AG04450 (cell line): ENCODE measurements at regions not wholly inside any gene's neighbourhood (a gene's known extent, or its start where the extent isn't known, plus 50 kb on each side); places are given as distances from the start of the nearest gene placed in this dataset.

Experiments
- CTCF ChIA-PET: fragments of 300-600, 350-600 bp; formaldehyde crosslinking; extraction: SDS; loops from one replicate; lab custom pipeline; 2022; ENCODE audit warnings: antibody characterized with exemption, inconsistent platforms; lab: Charles Lee
- POLR2A ChIA-PET: fragments of 350-600 bp; formaldehyde crosslinking; extraction: SDS; loops from one replicate; lab custom pipeline; 2021; ENCODE audit warnings: antibody characterized with exemption, inconsistent platforms; lab: Yijun Ruan, JAX
- DNase-seq: peaks from one replicate; pipeline ENCODE4 v3.0.0-alpha.2; 2011; ENCODE audit warnings: low read depth, low spot score
- H3K27ac ChIP-seq: one replicate; pipeline ENCODE4 v1.5.1; 2012; ENCODE audit warnings: low read depth, low read length, control low read depth
- H3K27me3 ChIP-seq: one replicate; pipeline ENCODE4 v1.6.0; 2012; ENCODE audit warnings: low read length; ENCODE audit not compliant: control insufficient read depth, insufficient read depth
- H3K4me3 ChIP-seq: 2 replicates; pipeline ENCODE4 v1.5.1; 2011; ENCODE audit warnings: mild to moderate bottlenecking, low read depth, low read length, control low read depth
- H3K9me3 ChIP-seq: 2 replicates; pipeline ENCODE4 v1.5.1; 2012; ENCODE audit warnings: low read length; ENCODE audit not compliant: control insufficient read depth, insufficient read depth
- TF ChIP-seq, protein P1 (sequence below): IDR thresholded peaks from 2 replicates; pipeline ENCODE4 v1.5.1; 2011; ENCODE audit warnings: low read depth, low read length, control low read depth, inconsistent platforms

DNA sequence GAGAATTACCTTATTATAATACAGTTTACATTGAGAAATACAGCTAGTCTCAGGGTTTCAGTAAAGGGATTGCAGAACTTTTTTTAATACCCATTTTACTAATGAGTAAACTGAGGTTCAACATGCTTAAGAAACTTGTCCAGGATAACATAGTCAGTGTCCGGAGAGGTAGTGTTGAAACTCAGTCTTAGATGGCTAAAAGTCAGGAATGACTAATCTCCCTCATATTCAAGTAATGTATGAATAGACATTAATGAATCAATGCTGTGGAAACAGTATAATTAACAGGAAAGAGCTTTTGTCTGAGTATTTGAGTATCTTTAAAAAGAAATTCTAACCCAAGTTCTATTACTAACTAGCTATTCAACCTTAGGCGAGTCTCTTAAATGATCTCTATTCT, 397.6 kb downstream of the PLA2G4A start:
- Histone ChIP-seq H3K27me3 (no peaks in the 10 kb centered on the region), H3K9me3 (no peaks in the 10 kb centered on the region), H3K27ac (no peak overlapping the region), H3K4me3 (no peak overlapping the region)
- ChIA-PET POLR2A (no interaction called here), CTCF (interaction anchor here (1.2 kb wide), 1 partner anchor 1556 kb away, joined by 5 read pairs; no protein-coding TSS in a partner anchor)
- TF ChIP-seq, protein P1, sequence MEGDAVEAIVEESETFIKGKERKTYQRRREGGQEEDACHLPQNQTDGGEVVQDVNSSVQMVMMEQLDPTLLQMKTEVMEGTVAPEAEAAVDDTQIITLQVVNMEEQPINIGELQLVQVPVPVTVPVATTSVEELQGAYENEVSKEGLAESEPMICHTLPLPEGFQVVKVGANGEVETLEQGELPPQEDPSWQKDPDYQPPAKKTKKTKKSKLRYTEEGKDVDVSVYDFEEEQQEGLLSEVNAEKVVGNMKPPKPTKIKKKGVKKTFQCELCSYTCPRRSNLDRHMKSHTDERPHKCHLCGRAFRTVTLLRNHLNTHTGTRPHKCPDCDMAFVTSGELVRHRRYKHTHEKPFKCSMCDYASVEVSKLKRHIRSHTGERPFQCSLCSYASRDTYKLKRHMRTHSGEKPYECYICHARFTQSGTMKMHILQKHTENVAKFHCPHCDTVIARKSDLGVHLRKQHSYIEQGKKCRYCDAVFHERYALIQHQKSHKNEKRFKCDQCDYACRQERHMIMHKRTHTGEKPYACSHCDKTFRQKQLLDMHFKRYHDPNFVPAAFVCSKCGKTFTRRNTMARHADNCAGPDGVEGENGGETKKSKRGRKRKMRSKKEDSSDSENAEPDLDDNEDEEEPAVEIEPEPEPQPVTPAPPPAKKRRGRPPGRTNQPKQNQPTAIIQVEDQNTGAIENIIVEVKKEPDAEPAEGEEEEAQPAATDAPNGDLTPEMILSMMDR = no peak
- no peak for DNase-seq

DNA sequence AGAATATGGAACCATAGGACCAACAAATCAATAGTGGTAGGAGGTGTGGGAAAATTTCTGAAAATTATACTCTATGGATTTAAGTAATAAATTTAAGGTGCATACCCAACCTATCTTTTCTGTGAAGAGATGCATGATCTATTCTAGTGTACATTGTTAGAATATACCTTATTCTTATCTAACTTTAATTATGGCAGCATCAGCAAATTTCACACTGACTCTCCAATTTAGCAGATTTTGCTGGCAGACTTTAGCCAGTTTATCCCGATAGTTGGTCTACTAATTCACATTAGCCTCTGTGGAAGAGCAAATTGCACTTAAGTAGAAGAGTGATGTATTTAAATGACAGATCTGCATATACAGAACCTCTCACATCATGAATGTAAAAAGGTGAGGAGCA, 400.0 kb downstream of the PLA2G4A start:
- H3K27me3 ChIP-seq = no peaks in the 10 kb centered on the region
- no peaks in the 10 kb centered on the region for H3K9me3 ChIP-seq
- H3K4me3 ChIP-seq = no peak overlapping the region
- POLR2A ChIA-PET = no interaction called here
- H3K27ac ChIP-seq = no peak overlapping the region
- no peak for DNase-seq
- CTCF ChIA-PET = no interaction called here
- TF ChIP-seq, protein P1 = no peak

DNA sequence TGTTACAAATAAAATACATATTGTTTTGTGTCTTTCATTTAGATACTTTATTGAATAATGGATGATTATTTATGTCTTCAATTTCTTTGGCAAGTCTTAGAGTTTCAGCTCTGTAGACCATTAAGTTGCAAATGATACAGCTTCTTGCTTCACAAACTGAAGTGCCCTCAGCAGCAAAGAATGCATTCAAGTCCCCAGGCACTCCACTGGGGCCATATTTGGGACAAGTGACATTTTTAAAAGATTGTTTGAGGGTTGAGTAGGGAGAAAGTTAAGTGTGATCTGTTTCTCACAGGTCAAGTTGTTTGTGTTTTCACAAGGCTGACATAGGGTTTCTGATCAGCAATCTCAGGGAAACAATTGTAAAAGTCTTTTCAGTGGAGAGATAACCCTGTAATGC, 400.7 kb downstream of the PLA2G4A start:
- Histone ChIP-seq H3K9me3 (no peaks in the 10 kb centered on the region), H3K27me3 (no peaks in the 10 kb centered on the region), H3K27ac (no peak overlapping the region), H3K4me3 (no peak overlapping the region)
- POLR2A ChIA-PET = no interaction called here
- no peak for DNase-seq
- CTCF ChIA-PET = no interaction called here
- TF ChIP-seq, protein P1 = no peak

DNA sequence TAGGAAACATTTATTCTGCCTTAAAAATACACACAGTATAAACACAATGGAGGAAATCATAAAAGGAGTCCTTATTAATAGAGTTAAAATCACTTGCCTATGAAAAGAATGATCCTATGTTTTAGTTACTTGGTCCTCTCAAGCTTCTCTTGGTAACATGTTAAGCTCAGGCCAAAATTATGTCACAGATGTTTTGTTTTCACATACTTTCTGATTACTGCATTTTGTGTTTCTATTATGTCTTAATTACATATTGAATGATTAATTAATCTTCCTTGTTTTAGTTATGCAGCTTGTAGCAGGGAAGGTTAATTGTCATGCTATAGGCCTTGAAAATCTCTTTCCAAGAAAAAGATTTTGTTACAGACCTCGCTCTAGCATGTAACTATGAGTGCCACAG, 406.0 kb downstream of the PLA2G4A start:
- Histone ChIP-seq H3K27ac (no peak overlapping the region), H3K4me3 (no peak overlapping the region), H3K9me3 (no peaks in the 10 kb centered on the region), H3K27me3 (no peaks in the 10 kb centered on the region)
- TF ChIP-seq, protein P1 = no peak
- no peak for DNase-seq
- POLR2A ChIA-PET = no interaction called here
- CTCF ChIA-PET = no interaction called here

DNA sequence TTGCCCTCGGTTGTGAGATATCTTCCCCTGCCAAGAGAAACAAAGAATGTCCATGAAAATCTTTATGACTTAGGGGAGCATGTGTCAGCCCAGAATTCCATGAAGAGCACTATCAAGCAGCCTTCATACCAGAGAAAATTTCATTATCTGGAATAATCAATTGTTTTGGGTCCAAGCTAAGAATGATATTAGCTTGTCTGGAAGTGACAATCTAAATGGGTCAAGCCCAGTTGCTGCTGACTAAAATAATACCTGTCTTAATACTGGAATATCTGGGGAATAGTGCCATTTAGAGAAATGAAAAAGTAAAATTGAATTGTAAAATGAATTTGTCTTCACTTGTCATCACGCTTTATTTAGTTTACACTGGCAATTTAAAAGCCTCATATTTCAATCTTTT, 407.4 kb downstream of the PLA2G4A start:
- no peak for DNase-seq
- Histone ChIP-seq H3K27me3 (no peaks in the 10 kb centered on the region), H3K27ac (no peak overlapping the region), H3K9me3 (no peaks in the 10 kb centered on the region), H3K4me3 (no peak overlapping the region)
- CTCF ChIA-PET = no interaction called here
- TF ChIP-seq, protein P1 = no peak
- POLR2A ChIA-PET = no interaction called here
